A673 (cell line): ENCODE measurements at regions not wholly inside any gene's neighbourhood (a gene's known extent, or its start where the extent isn't known, plus 50 kb on each side); places are given as distances from the start of the nearest gene placed in this dataset.

ENCODE experiments used
- BruUV-seq: library from RNA; stranded (reverse); fragments of 400-500 nt; replicated peaks from 2 replicates; lab custom pipeline; 2021; lab: Mats Ljungman, UMichigan
- CTCF ChIA-PET: fragments of 300-600 bp; sonication (Branson Sonifier 250); formaldehyde crosslinking; loops from one replicate; lab custom pipeline; 2022; ENCODE audit warnings: antibody characterized with exemption; lab: Charles Lee
- POLR2A ChIA-PET: fragments of 300-600 bp; sonication (Branson Sonifier 250); formaldehyde crosslinking; loops from one replicate; lab custom pipeline; 2022; ENCODE audit warnings: antibody characterized with exemption; ENCODE audit not compliant: low non-redundant PET; lab: Charles Lee
- DNase-seq: peaks from one replicate; pipeline ENCODE4 v3.0.0-alpha.2; 2015; ENCODE audit warnings: low spot score
- H3K27ac ChIP-seq: fragments of 200-600 bp; sonication (generic); 2 replicates; pipeline ENCODE4 v1.5.1; 2016; ENCODE audit warnings: mixed run types, low read depth, mild to moderate bottlenecking, mixed read lengths, antibody characterized with exemption, low read length; ENCODE audit not compliant: poor library complexity, severe bottlenecking
- H3K27me3 ChIP-seq: fragments of 200-600 bp; sonication (generic); replicated peaks from 2 replicates; pipeline ENCODE4 v1.6.1; 2017; ENCODE audit warnings: mixed run types, low read depth, mild to moderate bottlenecking, mixed read lengths, antibody characterized with exemption, low read length; ENCODE audit not compliant: insufficient read depth, poor library complexity
- H3K36me3 ChIP-seq: fragments of 200-600 bp; sonication (generic); 2 replicates; pipeline ENCODE4 v1.6.1; 2016; ENCODE audit warnings: mixed run types, mild to moderate bottlenecking, mixed read lengths, antibody characterized with exemption, low read length; ENCODE audit not compliant: insufficient read depth, poor library complexity, severe bottlenecking
- H3K4me1 ChIP-seq: fragments of 200-600 bp; sonication (generic); 2 replicates; pipeline ENCODE4 v1.6.1; 2017; ENCODE audit warnings: mixed run types, mild to moderate bottlenecking, mixed read lengths, antibody characterized with exemption, low read length; ENCODE audit not compliant: insufficient read depth, poor library complexity, severe bottlenecking
- H3K4me3 ChIP-seq: fragments of 200-600 bp; sonication (generic); 2 replicates; pipeline ENCODE4 v1.5.1; 2016; ENCODE audit warnings: low read depth, mixed run types, mild to moderate bottlenecking, mixed read lengths, low read length; ENCODE audit not compliant: poor library complexity, severe bottlenecking
- H3K9me3 ChIP-seq: fragments of 200-600 bp; sonication (generic); 2 replicates; pipeline ENCODE4 v1.6.1; 2016; ENCODE audit warnings: mixed run types, low read depth, mild to moderate bottlenecking, mixed read lengths, antibody characterized with exemption, low read length; ENCODE audit not compliant: poor library complexity, severe bottlenecking
- EZH2 ChIP-seq: fragments of 200-600 bp; sonication (generic); IDR thresholded peaks from 2 replicates; pipeline ENCODE4 v1.6.1; 2017; ENCODE audit warnings: borderline replicate concordance, low read depth, mild to moderate bottlenecking, mixed read lengths, antibody characterized with exemption, low read length; ENCODE audit not compliant: poor library complexity, severe bottlenecking
- intact Hi-C: fragments of 100-400 bp; cut with micrococcal nuclease; formaldehyde crosslinking; loops from one replicate; pipeline ENCODE4 v1.10.0; 2022; ENCODE audit not compliant: unreplicated experiment
- TF ChIP-seq, protein P1 (sequence below): fragments of 300-800, 200-600 bp; sonication (generic); conservative IDR thresholded peaks from 2 replicates; pipeline ENCODE4 v1.5.1; 2017; ENCODE audit warnings: low read depth, mild to moderate bottlenecking, antibody characterized with exemption, low read length, moderate library complexity, mixed read lengths

DNA sequence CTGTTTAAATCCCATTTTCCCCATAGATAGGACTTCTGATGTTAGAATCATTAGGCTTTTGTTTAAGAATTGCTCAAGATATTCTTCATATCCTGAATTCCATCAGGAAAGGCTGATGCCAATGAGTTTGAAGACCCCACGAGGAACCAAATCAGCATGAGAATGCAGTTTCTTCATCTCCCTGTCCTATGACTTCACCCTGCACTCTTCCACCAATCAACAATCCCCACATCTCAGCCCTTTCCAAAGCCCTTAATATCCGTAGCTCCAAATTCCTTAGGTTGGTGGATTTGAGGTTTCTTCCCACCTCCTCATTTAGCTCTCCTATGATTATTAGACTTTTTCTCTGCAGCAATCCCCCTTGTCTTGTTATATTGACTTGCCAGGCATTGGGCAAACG is 52.9 kb upstream of the PRNP start:
- no peak for TF ChIP-seq EZH2
- TF ChIP-seq, protein P1, sequence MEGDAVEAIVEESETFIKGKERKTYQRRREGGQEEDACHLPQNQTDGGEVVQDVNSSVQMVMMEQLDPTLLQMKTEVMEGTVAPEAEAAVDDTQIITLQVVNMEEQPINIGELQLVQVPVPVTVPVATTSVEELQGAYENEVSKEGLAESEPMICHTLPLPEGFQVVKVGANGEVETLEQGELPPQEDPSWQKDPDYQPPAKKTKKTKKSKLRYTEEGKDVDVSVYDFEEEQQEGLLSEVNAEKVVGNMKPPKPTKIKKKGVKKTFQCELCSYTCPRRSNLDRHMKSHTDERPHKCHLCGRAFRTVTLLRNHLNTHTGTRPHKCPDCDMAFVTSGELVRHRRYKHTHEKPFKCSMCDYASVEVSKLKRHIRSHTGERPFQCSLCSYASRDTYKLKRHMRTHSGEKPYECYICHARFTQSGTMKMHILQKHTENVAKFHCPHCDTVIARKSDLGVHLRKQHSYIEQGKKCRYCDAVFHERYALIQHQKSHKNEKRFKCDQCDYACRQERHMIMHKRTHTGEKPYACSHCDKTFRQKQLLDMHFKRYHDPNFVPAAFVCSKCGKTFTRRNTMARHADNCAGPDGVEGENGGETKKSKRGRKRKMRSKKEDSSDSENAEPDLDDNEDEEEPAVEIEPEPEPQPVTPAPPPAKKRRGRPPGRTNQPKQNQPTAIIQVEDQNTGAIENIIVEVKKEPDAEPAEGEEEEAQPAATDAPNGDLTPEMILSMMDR, result no peak
- H3K36me3 ChIP-seq, result no peaks in the 10 kb centered on the region
- no peaks in the 10 kb centered on the region for H3K27me3 ChIP-seq
- no TSS peak for BruUV-seq
- ChIA-PET CTCF (no interaction called here), POLR2A (no interaction called here)
- intact Hi-C loops, result no loop called here
- peak; percentile 49 for DNase-seq
- no peak overlapping the region for H3K4me3 ChIP-seq
- H3K27ac ChIP-seq, result no peak overlapping the region
- peaks cover 5% of the 10 kb centered on the region for H3K4me1 ChIP-seq
- no peaks in the 10 kb centered on the region for H3K9me3 ChIP-seq

DNA sequence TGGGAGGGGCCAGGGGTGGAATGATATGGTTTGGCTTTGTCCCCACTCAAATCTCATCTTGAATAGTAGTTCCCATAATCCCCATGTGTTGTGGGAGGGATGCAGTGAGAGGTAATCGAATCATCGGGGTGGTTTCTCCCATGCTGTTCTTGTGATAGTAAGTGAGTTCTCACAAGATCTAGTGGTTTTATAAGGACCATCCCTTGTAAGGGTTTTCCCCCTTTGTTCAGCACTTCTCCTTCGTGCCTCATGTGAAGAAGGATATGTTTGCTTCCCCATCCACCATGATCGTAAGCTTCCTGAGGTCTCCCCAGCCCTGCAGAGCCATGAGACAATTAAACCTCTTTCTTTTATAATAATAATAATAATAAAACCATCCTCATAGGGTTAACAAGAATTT is 53.4 kb upstream of the PRNP start:
- Histone ChIP-seq H3K27ac (no peak overlapping the region), H3K36me3 (no peaks in the 10 kb centered on the region), H3K9me3 (no peaks in the 10 kb centered on the region), H3K4me3 (no peak overlapping the region), H3K4me1 (peaks cover 5% of the 10 kb centered on the region), H3K27me3 (no peaks in the 10 kb centered on the region)
- BruUV-seq, result no TSS peak
- ChIA-PET CTCF (no interaction called here), POLR2A (no interaction called here)
- TF ChIP-seq, protein P1, result no peak
- no peak for TF ChIP-seq EZH2
- intact Hi-C loops, result no loop called here
- DNase-seq, result no peak

DNA sequence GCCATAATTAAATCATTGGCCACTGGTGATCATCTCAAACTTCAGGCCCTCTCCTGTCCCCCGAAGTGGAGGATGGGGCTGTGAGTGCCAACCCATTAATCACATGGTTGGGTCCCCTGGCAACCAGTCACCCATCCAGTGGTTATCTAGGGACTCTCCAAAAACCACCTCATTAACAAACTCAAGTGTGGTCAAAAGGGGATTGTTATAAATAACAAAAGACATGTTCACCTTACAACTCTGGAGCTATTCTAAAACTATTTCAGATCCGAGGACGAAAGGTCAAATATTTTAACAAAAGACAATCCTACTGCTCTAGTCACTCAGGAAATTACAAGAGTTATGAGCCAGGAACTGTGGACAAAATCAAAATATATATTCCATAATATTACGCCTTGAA is 60.0 kb upstream of the PRNP start:
- BruUV-seq, result no TSS peak
- intact Hi-C loops, result no loop called here
- TF ChIP-seq EZH2, result no peak
- TF ChIP-seq, protein P1, result no peak
- Histone ChIP-seq H3K9me3 (no peaks in the 10 kb centered on the region), H3K36me3 (no peaks in the 10 kb centered on the region), H3K27me3 (no peaks in the 10 kb centered on the region), H3K4me1 (no peaks in the 10 kb centered on the region), H3K27ac (no peak overlapping the region), H3K4me3 (no peak overlapping the region)
- no peak for DNase-seq
- POLR2A ChIA-PET, result interaction anchor here (0.6 kb wide), 1 partner anchor 389 kb away, joined by 8 read pairs; no protein-coding TSS in a partner anchor
- CTCF ChIA-PET, result no interaction called here
